ENCODE measurements at regions not wholly inside any gene's neighbourhood (a gene's known extent, or its start where the extent isn't known, plus 50 kb on each side); places are given as distances from the start of the nearest gene placed in this dataset.

DNA sequence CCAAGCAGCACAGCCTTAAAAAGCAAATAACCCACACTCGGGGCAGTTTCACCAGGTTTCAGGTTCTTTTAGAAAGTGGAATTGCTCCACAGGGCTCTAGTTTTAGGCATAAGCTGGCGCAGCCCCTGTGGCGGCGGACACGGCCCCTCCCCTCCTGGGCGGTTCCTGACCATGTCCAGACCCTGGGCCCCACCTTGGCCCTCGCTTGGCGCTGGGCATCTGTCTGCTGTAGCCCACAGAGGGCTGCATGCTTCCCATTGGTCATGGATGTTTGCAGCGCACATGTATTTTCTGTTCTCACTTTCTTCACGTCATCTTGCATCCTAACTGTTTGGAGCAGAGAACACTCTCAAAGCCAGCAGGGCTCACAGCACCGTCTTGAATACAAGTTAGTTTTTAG, 244.3 kb downstream of the BRD1 start:
- DNase-seq, result no peak

- DNase-seq, result no peak
Measured at GRCh38 chr22:49582678-49583077, 245.0 kb downstream of the BRD1 start.

GRCh38 chr22:49582181-49582580, 245.5 kb downstream of the BRD1 start:
- no peak for DNase-seq

- DNase-seq, result no peak
Measured at GRCh38 chr22:49580024-49580423, 247.6 kb downstream of the BRD1 start.

GRCh38 chr22:49577168-49578060, 250.3 kb downstream of the BRD1 start:
- no peak for DNase-seq

DNA sequence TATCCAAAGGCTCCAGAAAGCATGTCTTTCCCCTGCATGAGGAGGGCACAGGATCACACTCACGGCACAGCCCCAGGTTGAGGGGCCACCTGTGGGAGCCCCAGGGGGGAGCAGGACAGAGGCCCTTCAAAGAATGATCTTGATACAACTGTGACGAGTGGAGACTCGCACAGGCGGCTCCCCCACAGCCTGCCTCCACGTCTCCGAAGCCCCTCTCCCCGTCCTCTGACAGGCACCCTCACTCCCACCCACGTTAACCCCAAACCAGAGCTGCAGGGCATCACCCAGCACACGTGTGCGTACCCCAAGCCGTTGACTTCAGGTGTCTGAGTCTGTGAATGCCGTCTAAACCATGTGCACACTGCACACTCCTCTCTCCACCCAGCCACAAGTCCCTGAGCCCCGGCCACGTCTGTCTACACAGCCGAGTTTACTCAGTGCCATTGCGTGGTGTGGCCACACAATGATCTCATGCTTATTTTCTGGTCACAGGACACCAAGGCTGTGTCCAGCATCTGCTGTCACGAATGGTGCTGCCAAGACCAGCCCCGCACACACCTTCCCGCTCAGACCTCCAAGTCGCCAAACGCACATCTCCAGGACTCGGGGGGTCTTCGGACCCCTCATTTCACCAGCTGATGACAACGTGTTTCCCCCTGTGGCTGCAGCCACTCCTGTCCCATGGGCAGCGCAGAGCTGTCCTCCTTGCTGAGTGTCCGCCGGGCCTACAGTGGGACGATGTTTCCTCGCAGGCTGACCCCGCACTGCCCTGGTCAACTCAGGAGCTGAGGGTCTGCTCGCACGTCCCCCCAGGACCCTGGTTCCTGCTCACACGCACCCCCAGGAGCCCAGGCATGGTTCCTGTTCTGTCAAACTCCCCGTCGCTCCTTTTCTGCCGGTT, 251.2 kb downstream of the BRD1 start:
- DNase-seq, result no peak

GRCh38 chr22:49575703-49576081, 252.0 kb downstream of the BRD1 start:
- DNase-seq, result no peak

- DNase-seq, result no peak
Measured at GRCh38 chr22:49574881-49575702, 252.6 kb downstream of the BRD1 start.

- no peak for DNase-seq
Measured at GRCh38 chr22:49574205-49574880, 253.3 kb downstream of the BRD1 start.

- no peak for DNase-seq
Measured at GRCh38 chr22:49573109-49573765, 254.4 kb downstream of the BRD1 start.

GRCh38 chr22:49571326-49571725, 256.3 kb downstream of the BRD1 start:
- DNase-seq, result no peak

DNA sequence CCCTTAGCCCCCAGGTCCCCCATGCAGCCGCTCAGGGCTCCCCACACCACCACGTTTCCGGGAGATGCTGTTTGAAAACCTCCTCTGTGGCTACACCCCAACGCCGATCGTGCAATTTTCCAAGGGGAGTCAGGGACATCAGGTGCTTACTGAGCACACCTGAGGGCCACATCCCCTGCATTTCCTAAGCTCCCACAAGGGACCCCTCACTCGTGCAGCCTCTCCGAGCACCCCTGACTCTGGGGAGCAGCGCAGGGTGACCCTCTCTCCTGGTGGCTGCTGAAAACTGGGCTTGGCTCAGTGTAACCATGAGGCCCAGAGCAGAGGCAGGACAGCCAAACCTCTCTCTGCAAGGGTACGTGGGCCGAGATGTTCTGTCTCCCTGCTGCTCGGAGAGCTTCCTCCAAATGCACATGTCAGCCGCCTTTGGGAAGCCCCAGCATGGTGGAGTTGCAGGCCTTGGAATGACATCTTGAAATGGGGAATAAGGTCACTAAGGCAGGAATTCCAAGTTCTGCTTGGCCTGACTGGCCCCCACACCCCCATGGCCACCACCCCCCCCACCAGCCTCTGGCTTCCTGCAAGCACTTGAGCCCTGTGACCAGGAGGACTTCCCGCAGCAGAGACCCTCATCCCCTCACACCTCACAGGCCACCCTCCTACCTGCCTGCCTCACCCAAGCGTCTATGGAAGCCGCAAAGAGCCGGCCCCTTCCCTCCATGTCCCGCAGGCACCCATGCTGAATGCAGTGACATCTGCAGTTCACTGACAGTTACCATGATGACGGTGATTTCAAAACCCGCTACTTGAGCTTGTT, 257.4 kb downstream of the BRD1 start:
- no peak for DNase-seq

DNA sequence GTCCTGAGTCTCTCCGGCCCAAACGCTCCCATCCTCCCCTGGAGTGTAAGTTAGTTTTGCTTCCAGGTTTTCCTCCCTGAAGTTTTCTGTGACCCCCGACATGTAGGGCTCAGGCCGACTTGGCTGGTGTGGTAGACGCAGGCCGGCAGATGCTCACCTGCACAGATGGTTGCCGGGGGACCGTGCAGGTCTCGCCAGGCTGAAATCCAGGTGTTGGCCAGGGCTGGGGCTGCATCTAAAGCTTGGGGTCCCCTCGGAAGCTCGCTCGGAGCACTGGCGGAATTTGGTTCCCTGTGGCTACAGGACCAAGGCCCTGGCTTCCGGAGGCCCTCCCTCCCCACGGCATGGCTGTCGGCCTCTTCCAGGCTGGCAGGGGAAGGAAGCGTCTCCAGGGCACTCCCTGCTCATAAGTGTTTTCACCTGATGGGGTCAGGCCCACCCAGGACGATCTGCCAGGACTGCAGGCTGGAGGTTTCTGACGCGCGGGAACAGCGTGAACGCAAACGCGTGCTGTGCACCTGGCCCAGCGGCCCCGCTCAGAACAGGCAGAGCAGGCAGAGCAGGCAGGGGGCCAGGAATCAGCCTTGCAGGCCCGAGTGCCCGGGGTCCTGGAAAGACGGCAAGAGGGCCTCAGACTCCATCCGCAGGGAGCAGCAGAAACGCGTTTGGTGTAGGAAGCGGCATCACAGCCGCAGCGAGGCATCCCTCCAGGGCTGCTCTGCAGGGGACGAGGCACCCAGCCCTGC, 258.2 kb downstream of the BRD1 start:
- DNase-seq, result no peak

DNA sequence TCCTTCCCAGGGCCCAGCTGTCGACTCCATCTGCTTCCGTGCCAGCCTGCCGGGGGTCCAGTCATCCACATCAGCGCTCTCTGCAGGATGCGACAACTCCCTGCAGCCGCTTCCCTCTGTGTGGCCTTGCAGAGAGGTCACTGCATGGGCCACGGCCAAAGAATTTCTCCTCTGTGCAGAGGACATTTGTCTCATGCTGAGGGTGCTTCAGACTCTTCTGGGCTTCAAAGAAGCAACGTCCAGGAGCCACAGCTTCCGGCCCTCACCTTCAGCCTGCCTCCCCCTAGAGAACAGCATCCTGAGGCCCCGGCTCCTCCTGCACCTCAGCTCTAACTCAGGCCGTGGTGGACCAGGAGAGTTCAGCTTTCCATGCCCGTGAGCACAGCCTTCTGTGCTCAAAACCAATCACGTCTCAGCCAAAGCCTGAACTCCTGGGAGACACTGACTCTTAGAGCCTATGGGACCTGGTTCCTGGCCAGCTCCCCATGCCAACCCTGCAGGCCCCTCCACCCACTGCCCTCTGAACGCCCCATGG, 258.9 kb downstream of the BRD1 start:
- DNase-seq, result no peak

GRCh38 chr22:49567899-49568750, 259.5 kb downstream of the BRD1 start:
- DNase-seq, result no peak

GRCh38 chr22:49566693-49567092, 261.0 kb downstream of the BRD1 start:
- DNase-seq, result no peak

DNA sequence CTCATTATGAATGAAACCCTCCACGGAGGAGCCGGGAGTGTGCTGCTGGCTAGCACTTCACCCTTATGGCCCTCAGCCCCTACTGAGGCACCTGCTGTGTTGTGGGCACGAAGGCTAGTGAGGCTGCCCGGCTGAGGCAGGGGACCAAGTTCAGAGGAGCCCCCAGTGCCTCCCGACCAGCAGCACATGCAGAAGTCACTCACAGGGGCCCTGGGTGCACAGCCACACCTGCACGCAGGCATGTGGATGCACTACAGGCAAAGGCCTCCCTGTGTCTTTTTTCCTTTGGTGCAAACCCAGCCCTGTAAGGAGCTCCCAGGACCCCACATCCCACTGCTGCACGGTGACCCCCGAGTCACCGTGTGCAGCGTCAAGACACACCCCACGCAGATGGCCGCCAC, 261.5 kb downstream of the BRD1 start:
- no peak for DNase-seq

DNA sequence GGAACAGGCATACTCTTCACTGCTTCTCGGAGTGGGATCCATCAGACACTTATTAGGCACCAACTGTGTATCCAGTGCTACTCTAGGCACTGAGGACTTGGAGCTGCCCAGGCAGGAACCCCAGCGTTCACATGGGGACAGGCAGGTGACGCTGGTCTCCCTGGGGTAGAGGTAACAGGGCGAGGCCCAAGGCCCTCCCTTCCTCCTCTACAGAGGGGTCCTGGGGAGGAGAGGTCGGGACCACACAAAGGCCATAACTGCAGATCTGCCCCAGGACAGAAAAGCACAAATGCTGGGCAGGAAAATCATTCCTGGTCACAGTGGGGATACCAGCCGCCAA, 262.2 kb downstream of the BRD1 start:
- DNase-seq, result no peak

Data from bone marrow (tissue), 2 donors.